ENCODE measurements at regions not wholly inside any gene's neighbourhood (a gene's known extent, or its start where the extent isn't known, plus 50 kb on each side); places are given as distances from the start of the nearest gene placed in this dataset.

DNA sequence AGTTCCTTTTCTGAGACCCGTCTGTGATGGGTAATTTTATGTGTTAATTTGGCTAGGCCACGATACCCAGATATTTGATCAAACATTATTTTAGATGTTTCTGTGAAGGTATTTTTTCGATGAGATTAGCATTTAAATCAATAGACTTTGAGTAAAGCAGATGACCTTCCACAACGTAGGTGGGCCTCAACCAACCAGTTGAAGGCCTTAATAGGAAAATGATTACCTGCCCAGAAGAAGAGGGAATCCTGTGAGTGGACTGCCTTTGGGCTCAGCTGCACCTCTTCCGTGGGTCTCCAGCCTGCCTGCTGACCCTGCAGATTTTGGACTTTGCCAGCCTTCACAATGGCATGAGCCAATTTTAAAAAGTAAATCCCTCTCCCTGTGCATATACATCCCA lies 61.6 kb upstream of the WSB1 start:
- Histone ChIP-seq H3K4me3 (ENCODE audit: low read depth in 2 of 2, low read length in 1 of 2) (no peak overlapping the region), H4K20me1 (ENCODE audit: insufficient read depth) (no peaks in the 10 kb centered on the region), H3K9ac (no peak overlapping the region), H3K9me2 (no peaks in the 10 kb centered on the region), H3K4me2 (no peak overlapping the region), H3K9me3 (no peaks in the 10 kb centered on the region), H3K27ac (ENCODE audit: low read depth in 2 of 2, low read length in 1 of 2) (no peak overlapping the region), H3F3A (replicated peaks; ENCODE audit: insufficient read depth) (no peaks in the 10 kb centered on the region), H3K4me1 (ENCODE audit: control insufficient read depth in 1 of 2, insufficient read depth in 2 of 2, low read depth in 1 of 2, low read length in 1 of 2) (no peaks in the 10 kb centered on the region), H3K27me3 (ENCODE audit: insufficient read depth) (no peaks in the 10 kb centered on the region), H2AFZ (ENCODE audit: low read depth) (no peak overlapping the region), H3K36me3 (replicated peaks in 1 of 2; ENCODE audit: control insufficient read depth in 1 of 2, insufficient read depth in 2 of 2, low read length in 1 of 2) (no peaks in the 10 kb centered on the region), H3K79me2 (ENCODE audit: insufficient read depth) (no peaks in the 10 kb centered on the region)
- ChIA-PET POLR2A (no interaction called here), CTCF (interaction anchor here (1.1 to 2.4 kb wide), 2 partner anchors 101 to 370 kb away, joined by 4 to 7 read pairs; no protein-coding TSS in a partner anchor)
- TF ChIP-seq SMC3 (IDR thresholded peaks at IDR 0.05; ENCODE audit: low read depth, low read length) (no peak), MXI1 (IDR thresholded peaks at IDR 0.05; ENCODE audit: low read depth, low read length) (no peak), RXRA (IDR thresholded peaks at IDR 0.05; ENCODE audit: borderline replicate concordance, low read depth) (no peak), SIN3A (IDR thresholded peaks at IDR 0.05; ENCODE audit: borderline replicate concordance, low read depth, low read length) (no peak), EZH2phosphoT487 (IDR thresholded peaks at IDR 0.05; ENCODE audit: borderline replicate concordance, low read depth) (no peak), POLR2AphosphoS5 (IDR thresholded peaks at IDR 0.05; ENCODE audit: low read depth, low read length) (no peak), MEF2A (IDR thresholded peaks at IDR 0.05; ENCODE audit: borderline replicate concordance, low read depth) (no peak), EP300 (IDR thresholded peaks at IDR 0.05; ENCODE audit: borderline replicate concordance in 1 of 2, low read depth in 1 of 2, low read length in 1 of 2) (no peak), GATA2 (CRISPR knock-in tag; IDR thresholded peaks at IDR 0.05) (no peak), TEAD4 (IDR thresholded peaks at IDR 0.05; ENCODE audit: borderline replicate concordance, insufficient read depth) (no peak), FOXM1 (IDR thresholded peaks at IDR 0.05; ENCODE audit: low read depth) (no peak), ELF1 (IDR thresholded peaks at IDR 0.05) (no peak), TAF1 (IDR thresholded peaks at IDR 0.05; ENCODE audit: borderline replicate concordance, low read depth, low read length) (no peak), RFX5 (IDR thresholded peaks at IDR 0.05; ENCODE audit: low read length) (no peak)
- TF ChIP-seq, protein P1, sequence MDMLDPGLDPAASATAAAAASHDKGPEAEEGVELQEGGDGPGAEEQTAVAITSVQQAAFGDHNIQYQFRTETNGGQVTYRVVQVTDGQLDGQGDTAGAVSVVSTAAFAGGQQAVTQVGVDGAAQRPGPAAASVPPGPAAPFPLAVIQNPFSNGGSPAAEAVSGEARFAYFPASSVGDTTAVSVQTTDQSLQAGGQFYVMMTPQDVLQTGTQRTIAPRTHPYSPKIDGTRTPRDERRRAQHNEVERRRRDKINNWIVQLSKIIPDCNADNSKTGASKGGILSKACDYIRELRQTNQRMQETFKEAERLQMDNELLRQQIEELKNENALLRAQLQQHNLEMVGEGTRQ (IDR thresholded peaks at IDR 0.05; ENCODE audit: borderline replicate concordance, low read depth, low read length) = no peak
- TF ChIP-seq, protein P2, sequence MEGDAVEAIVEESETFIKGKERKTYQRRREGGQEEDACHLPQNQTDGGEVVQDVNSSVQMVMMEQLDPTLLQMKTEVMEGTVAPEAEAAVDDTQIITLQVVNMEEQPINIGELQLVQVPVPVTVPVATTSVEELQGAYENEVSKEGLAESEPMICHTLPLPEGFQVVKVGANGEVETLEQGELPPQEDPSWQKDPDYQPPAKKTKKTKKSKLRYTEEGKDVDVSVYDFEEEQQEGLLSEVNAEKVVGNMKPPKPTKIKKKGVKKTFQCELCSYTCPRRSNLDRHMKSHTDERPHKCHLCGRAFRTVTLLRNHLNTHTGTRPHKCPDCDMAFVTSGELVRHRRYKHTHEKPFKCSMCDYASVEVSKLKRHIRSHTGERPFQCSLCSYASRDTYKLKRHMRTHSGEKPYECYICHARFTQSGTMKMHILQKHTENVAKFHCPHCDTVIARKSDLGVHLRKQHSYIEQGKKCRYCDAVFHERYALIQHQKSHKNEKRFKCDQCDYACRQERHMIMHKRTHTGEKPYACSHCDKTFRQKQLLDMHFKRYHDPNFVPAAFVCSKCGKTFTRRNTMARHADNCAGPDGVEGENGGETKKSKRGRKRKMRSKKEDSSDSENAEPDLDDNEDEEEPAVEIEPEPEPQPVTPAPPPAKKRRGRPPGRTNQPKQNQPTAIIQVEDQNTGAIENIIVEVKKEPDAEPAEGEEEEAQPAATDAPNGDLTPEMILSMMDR (IDR thresholded peaks at IDR 0.05) = no peak
- TF ChIP-seq, protein P3, sequence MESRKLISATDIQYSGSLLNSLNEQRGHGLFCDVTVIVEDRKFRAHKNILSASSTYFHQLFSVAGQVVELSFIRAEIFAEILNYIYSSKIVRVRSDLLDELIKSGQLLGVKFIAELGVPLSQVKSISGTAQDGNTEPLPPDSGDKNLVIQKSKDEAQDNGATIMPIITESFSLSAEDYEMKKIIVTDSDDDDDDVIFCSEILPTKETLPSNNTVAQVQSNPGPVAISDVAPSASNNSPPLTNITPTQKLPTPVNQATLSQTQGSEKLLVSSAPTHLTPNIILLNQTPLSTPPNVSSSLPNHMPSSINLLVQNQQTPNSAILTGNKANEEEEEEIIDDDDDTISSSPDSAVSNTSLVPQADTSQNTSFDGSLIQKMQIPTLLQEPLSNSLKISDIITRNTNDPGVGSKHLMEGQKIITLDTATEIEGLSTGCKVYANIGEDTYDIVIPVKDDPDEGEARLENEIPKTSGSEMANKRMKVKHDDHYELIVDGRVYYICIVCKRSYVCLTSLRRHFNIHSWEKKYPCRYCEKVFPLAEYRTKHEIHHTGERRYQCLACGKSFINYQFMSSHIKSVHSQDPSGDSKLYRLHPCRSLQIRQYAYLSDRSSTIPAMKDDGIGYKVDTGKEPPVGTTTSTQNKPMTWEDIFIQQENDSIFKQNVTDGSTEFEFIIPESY (IDR thresholded peaks at IDR 0.05; ENCODE audit: borderline replicate concordance, low read depth) = no peak
- TF ChIP-seq, protein P4, sequence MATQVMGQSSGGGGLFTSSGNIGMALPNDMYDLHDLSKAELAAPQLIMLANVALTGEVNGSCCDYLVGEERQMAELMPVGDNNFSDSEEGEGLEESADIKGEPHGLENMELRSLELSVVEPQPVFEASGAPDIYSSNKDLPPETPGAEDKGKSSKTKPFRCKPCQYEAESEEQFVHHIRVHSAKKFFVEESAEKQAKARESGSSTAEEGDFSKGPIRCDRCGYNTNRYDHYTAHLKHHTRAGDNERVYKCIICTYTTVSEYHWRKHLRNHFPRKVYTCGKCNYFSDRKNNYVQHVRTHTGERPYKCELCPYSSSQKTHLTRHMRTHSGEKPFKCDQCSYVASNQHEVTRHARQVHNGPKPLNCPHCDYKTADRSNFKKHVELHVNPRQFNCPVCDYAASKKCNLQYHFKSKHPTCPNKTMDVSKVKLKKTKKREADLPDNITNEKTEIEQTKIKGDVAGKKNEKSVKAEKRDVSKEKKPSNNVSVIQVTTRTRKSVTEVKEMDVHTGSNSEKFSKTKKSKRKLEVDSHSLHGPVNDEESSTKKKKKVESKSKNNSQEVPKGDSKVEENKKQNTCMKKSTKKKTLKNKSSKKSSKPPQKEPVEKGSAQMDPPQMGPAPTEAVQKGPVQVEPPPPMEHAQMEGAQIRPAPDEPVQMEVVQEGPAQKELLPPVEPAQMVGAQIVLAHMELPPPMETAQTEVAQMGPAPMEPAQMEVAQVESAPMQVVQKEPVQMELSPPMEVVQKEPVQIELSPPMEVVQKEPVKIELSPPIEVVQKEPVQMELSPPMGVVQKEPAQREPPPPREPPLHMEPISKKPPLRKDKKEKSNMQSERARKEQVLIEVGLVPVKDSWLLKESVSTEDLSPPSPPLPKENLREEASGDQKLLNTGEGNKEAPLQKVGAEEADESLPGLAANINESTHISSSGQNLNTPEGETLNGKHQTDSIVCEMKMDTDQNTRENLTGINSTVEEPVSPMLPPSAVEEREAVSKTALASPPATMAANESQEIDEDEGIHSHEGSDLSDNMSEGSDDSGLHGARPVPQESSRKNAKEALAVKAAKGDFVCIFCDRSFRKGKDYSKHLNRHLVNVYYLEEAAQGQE (IDR thresholded peaks at IDR 0.05; ENCODE audit: low read depth, low read length) = no peak
- 63% methylated on average over 5 of the region's 5 CpGs for WGBS (ENCODE audit: low lambda C conversion rate)
- DNase-seq = no peak

Measured in SK-N-SH (cell line).